ENCODE measurements at regions not wholly inside any gene's neighbourhood (a gene's known extent, or its start where the extent isn't known, plus 50 kb on each side); places are given as distances from the start of the nearest gene placed in this dataset.

DNA sequence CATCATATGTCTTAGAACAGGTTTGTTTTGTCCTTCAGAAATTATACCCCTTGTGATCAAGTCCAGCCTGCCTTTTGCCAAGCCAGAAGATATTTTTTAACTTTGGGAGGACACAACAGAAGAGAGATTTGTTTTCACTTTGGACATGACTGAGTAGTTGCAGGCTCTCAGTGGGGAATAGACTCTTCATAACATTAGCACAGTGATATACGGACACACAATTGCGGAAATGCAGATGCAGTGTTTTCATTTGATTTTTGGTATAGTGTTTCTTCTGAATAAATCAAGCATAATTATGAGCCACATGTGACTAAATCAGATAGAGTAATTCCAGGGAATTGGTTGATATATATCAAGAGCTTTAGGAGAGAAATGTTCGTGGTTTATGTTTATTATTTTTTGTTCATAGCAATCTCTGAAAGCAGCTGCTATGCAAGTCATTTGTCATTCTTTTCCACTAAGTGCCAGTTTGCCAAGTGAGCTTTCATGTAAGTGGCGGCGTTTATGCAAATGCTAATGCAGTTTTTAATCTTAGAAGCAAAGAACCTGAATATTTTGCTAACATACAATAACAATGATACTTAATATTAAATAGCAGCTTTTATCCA lies 69.6 kb upstream of the HDAC9 start (continued):
- TF ChIP-seq, protein P1, sequence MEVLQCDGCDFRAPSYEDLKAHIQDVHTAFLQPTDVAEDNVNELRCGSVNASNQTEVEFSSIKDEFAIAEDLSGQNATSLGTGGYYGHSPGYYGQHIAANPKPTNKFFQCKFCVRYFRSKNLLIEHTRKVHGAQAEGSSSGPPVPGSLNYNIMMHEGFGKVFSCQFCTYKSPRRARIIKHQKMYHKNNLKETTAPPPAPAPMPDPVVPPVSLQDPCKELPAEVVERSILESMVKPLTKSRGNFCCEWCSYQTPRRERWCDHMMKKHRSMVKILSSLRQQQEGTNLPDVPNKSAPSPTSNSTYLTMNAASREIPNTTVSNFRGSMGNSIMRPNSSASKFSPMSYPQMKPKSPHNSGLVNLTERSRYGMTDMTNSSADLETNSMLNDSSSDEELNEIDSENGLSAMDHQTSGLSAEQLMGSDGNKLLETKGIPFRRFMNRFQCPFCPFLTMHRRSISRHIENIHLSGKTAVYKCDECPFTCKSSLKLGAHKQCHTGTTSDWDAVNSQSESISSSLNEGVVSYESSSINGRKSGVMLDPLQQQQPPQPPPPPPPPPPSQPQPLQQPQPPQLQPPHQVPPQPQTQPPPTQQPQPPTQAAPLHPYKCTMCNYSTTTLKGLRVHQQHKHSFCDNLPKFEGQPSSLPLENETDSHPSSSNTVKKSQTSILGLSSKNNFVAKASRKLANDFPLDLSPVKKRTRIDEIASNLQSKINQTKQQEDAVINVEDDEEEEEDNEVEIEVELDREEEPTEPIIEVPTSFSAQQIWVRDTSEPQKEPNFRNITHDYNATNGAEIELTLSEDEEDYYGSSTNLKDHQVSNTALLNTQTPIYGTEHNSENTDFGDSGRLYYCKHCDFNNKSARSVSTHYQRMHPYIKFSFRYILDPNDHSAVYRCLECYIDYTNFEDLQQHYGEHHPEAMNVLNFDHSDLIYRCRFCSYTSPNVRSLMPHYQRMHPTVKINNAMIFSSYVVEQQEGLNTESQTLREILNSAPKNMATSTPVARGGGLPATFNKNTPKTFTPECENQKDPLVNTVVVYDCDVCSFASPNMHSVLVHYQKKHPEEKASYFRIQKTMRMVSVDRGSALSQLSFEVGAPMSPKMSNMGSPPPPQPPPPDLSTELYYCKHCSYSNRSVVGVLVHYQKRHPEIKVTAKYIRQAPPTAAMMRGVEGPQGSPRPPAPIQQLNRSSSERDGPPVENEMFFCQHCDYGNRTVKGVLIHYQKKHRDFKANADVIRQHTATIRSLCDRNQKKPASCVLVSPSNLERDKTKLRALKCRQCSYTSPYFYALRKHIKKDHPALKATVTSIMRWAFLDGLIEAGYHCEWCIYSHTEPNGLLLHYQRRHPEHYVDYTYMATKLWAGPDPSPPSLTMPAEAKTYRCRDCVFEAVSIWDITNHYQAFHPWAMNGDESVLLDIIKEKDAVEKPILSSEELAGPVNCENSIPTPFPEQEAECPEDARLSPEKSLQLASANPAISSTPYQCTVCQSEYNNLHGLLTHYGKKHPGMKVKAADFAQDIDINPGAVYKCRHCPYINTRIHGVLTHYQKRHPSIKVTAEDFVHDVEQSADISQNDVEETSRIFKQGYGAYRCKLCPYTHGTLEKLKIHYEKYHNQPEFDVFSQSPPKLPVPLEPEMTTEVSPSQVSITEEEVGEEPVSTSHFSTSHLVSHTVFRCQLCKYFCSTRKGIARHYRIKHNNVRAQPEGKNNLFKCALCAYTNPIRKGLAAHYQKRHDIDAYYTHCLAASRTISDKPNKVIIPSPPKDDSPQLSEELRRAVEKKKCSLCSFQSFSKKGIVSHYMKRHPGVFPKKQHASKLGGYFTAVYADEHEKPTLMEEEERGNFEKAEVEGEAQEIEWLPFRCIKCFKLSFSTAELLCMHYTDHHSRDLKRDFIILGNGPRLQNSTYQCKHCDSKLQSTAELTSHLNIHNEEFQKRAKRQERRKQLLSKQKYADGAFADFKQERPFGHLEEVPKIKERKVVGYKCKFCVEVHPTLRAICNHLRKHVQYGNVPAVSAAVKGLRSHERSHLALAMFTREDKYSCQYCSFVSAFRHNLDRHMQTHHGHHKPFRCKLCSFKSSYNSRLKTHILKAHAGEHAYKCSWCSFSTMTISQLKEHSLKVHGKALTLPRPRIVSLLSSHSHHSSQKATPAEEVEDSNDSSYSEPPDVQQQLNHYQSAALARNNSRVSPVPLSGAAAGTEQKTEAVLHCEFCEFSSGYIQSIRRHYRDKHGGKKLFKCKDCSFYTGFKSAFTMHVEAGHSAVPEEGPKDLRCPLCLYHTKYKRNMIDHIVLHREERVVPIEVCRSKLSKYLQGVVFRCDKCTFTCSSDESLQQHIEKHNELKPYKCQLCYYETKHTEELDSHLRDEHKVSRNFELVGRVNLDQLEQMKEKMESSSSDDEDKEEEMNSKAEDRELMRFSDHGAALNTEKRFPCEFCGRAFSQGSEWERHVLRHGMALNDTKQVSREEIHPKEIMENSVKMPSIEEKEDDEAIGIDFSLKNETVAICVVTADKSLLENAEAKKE (CRISPR knock-in tag; IDR thresholded peaks at IDR 0.05): no peak
- TF ChIP-seq EZH2phosphoT487 (IDR thresholded peaks at IDR 0.05; ENCODE audit: unreplicated experiment): no peak

DNA sequence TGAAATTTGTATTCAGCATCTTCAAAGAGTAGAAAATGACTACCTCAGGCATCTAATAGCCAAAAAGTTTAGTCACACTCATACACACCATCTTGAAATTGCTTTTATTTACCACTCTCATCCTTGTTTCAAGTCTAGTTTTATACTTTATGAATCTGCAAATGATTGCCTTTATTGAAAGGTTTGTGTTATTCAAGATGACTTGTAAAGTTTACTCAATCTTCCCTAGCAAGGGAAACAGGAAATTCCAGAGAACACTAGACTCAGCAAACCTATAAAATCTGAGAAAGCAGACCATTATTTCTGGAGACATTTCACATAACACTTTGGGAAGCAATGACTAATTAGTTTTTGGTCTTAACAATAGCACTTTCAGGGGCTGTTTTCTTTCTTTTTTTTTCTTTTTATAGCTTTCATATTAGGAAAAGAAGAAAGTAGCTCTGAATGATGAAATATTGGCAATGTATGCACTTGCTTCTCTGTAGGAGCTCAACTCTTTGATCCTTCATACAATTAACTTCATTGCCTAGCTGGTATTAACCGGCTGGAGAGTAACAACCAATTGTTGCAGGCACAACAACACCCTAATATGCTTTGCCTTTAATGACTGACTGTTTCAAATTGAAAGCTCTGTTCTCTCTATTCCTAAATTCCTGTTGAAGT lies 68.9 kb upstream of the HDAC9 start:
- no peak for DNase-seq (ENCODE audit: low spot score)
- no peaks in the 10 kb centered on the region for H3K9me3 Mint-ChIP-seq
- no peaks in the 10 kb centered on the region for H3K27me3 ChIP-seq (ENCODE audit: insufficient read depth)
- H3K9me2 ChIP-seq (ENCODE audit: insufficient read depth): no peaks in the 10 kb centered on the region; the same call in none of the 2 replicates
- H3F3A ChIP-seq (replicated peaks; ENCODE audit: low read depth): no peaks in the 10 kb centered on the region
- no peak overlapping the region for H3K4me3 Mint-ChIP-seq
- ATAC-seq: no peak
- no peak overlapping the region for H3K4me2 ChIP-seq
- no peaks in the 10 kb centered on the region for H3K36me3 Mint-ChIP-seq (ENCODE audit: low read depth)
- peaks cover 30% of the 10 kb centered on the region for H3K4me1 Mint-ChIP-seq
- H3K79me2 ChIP-seq (replicated peaks; ENCODE audit: insufficient read depth): no peaks in the 10 kb centered on the region
- H2AFZ ChIP-seq: no peak overlapping the region
- no peak overlapping the region for H3K27ac ChIP-seq (ENCODE audit: low read depth)
- peaks cover 5% of the 10 kb centered on the region for H3K27me3 Mint-ChIP-seq (ENCODE audit: insufficient read depth, low read depth, poor library complexity)
- H3K4me1 ChIP-seq (ENCODE audit: insufficient read depth): 0 out of 2 replicates have a peak, but pooled peaks cover 3% of the 10 kb centered on the region
- no peak overlapping the region; the same call in 1 of the 2 replicates for H3K27ac Mint-ChIP-seq
- no peak overlapping the region for H3K4me3 ChIP-seq
- no peaks in the 10 kb centered on the region for H4K20me1 ChIP-seq (replicated peaks; ENCODE audit: insufficient read depth)
- no peaks in the 10 kb centered on the region for H3K36me3 ChIP-seq (ENCODE audit: insufficient read depth)
- no peak for TF ChIP-seq ZNF114 (CRISPR knock-in tag; IDR thresholded peaks at IDR 0.05)
- no peak for TF ChIP-seq ZNF331 (CRISPR knock-in tag; IDR thresholded peaks at IDR 0.05; ENCODE audit: low read depth)
- no peak for TF ChIP-seq EZH2phosphoT487 (IDR thresholded peaks at IDR 0.05; ENCODE audit: unreplicated experiment)
- TF ChIP-seq, protein P2, sequence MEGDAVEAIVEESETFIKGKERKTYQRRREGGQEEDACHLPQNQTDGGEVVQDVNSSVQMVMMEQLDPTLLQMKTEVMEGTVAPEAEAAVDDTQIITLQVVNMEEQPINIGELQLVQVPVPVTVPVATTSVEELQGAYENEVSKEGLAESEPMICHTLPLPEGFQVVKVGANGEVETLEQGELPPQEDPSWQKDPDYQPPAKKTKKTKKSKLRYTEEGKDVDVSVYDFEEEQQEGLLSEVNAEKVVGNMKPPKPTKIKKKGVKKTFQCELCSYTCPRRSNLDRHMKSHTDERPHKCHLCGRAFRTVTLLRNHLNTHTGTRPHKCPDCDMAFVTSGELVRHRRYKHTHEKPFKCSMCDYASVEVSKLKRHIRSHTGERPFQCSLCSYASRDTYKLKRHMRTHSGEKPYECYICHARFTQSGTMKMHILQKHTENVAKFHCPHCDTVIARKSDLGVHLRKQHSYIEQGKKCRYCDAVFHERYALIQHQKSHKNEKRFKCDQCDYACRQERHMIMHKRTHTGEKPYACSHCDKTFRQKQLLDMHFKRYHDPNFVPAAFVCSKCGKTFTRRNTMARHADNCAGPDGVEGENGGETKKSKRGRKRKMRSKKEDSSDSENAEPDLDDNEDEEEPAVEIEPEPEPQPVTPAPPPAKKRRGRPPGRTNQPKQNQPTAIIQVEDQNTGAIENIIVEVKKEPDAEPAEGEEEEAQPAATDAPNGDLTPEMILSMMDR (conservative IDR thresholded peaks at IDR 0.05; ENCODE audit: low read depth in 2 of 2): no peak
- TF ChIP-seq STAT1 (IDR thresholded peaks at IDR 0.05; ENCODE audit: unreplicated experiment): no peak
- no peak for TF ChIP-seq POLR2AphosphoS5 (IDR thresholded peaks at IDR 0.05; ENCODE audit: low read depth)
- TF ChIP-seq EZH2 (IDR thresholded peaks at IDR 0.05; ENCODE audit: low read depth, unreplicated experiment): no peak

All from GM23338 (cell line).